ENCODE measurements at regions not wholly inside any gene's neighbourhood (a gene's known extent, or its start where the extent isn't known, plus 50 kb on each side); places are given as distances from the start of the nearest gene placed in this dataset.

GRCh38 chr13:34640993-34641330 is 301.1 kb upstream of the NBEA start:
- no peaks in the 10 kb centered on the region for H3K4me1 ChIP-seq (ENCODE audit: control insufficient read depth in 4 of 4, insufficient read depth in 4 of 4, low read length in 3 of 4)
- peaks cover 0 to 2% (median 0%) of the 10 kb centered on the region in 4 donors for H3K27me3 ChIP-seq (ENCODE audit: control insufficient read depth in 4 of 4, insufficient read depth in 4 of 4, low read length in 3 of 4)
- no peaks in the 10 kb centered on the region for H3K9me3 ChIP-seq (ENCODE audit: control insufficient read depth in 4 of 4, low read length in 3 of 4)
- no peak for DNase-seq (ENCODE audit: low spot score)
- TF ChIP-seq CTCF (IDR thresholded peaks at IDR 0.05; ENCODE audit: low read depth, low read length, missing input control) (no peak), REST (IDR thresholded peaks at IDR 0.05) (no peak), FOXA1 (IDR thresholded peaks at IDR 0.05) (no peak), YY1 (IDR thresholded peaks at IDR 0.05) (no peak), JUND (IDR thresholded peaks at IDR 0.05) (no peak), NR2F2 (IDR thresholded peaks at IDR 0.05) (no peak), RAD21 (IDR thresholded peaks at IDR 0.05) (no peak), HNF4A (conservative IDR thresholded peaks at IDR 0.05) (no peak), EGR1 (IDR thresholded peaks at IDR 0.05; ENCODE audit: low read depth in 2 of 2) (no peak)
- no peak overlapping the region for H3K4me3 ChIP-seq (ENCODE audit: low read depth in 1 of 3, low read length in 3 of 3)
- 68% methylated on average over 4 of the region's 4 CpGs for WGBS
- no peaks in the 10 kb centered on the region for H3K36me3 ChIP-seq (ENCODE audit: control insufficient read depth in 4 of 4, insufficient read depth in 3 of 4, low read depth in 1 of 4, low read length in 3 of 4)
- H3K9ac ChIP-seq (ENCODE audit: low read depth in 1 of 2, low read length in 2 of 2) = no peak overlapping the region
- no peak overlapping the region for H3K27ac ChIP-seq (ENCODE audit: low read depth in 1 of 2, low read length in 2 of 2)

- Histone ChIP-seq H3K4me1 (ENCODE audit: control insufficient read depth in 4 of 4, insufficient read depth in 4 of 4, low read length in 3 of 4) (no peaks in the 10 kb centered on the region), H3K27ac (ENCODE audit: low read depth in 1 of 2, low read length in 2 of 2) (no peak overlapping the region), H3K27me3 (ENCODE audit: control insufficient read depth in 4 of 4, insufficient read depth in 4 of 4, low read length in 3 of 4) (no peaks in the 10 kb centered on the region), H3K4me3 (ENCODE audit: low read depth in 1 of 3, low read length in 3 of 3) (no peak overlapping the region), H3K9me3 (ENCODE audit: control insufficient read depth in 4 of 4, low read length in 3 of 4) (peaks cover 0 to 1% (median 0%) of the 10 kb centered on the region in 4 donors), H3K36me3 (ENCODE audit: control insufficient read depth in 4 of 4, insufficient read depth in 3 of 4, low read depth in 1 of 4, low read length in 3 of 4) (no peaks in the 10 kb centered on the region), H3K9ac (ENCODE audit: low read depth in 1 of 2, low read length in 2 of 2) (no peak overlapping the region)
- no peak for DNase-seq (ENCODE audit: low spot score)
- TF ChIP-seq HNF4A (conservative IDR thresholded peaks at IDR 0.05) = no peak
- no peak for TF ChIP-seq JUND (IDR thresholded peaks at IDR 0.05)
- no peak for TF ChIP-seq REST (IDR thresholded peaks at IDR 0.05)
- no peak for TF ChIP-seq NR2F2 (IDR thresholded peaks at IDR 0.05)
- TF ChIP-seq EGR1 (IDR thresholded peaks at IDR 0.05; ENCODE audit: low read depth in 2 of 2) = no peak
- TF ChIP-seq, protein P1, sequence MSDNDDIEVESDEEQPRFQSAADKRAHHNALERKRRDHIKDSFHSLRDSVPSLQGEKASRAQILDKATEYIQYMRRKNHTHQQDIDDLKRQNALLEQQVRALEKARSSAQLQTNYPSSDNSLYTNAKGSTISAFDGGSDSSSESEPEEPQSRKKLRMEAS (IDR thresholded peaks at IDR 0.05) = no peak
- no peak for TF ChIP-seq GABPA (IDR thresholded peaks at IDR 0.05 in 1 of 2, conservative IDR thresholded peaks at IDR 0.05 in 1 of 2)
- TF ChIP-seq, protein P2, sequence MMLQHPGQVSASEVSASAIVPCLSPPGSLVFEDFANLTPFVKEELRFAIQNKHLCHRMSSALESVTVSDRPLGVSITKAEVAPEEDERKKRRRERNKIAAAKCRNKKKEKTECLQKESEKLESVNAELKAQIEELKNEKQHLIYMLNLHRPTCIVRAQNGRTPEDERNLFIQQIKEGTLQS (IDR thresholded peaks at IDR 0.05) = no peak
- no peak for TF ChIP-seq SP1 (IDR thresholded peaks at IDR 0.05)
- TF ChIP-seq FOXA1 (IDR thresholded peaks at IDR 0.05) = no peak
- TF ChIP-seq RXRA (IDR thresholded peaks at IDR 0.05) = no peak
- no peak for TF ChIP-seq RAD21 (IDR thresholded peaks at IDR 0.05)
- no peak for TF ChIP-seq CTCF (IDR thresholded peaks at IDR 0.05; ENCODE audit: low read depth, low read length, missing input control)
- 83% methylated on average over 1 of the region's 1 CpG for WGBS
Observed at GRCh38 chr13:34647379-34648150, 294.5 kb upstream of the NBEA start.

Data from liver (tissue), 8 donors.